Lung (tissue), 11 donors: ENCODE measurements at regions not wholly inside any gene's neighbourhood (a gene's known extent, or its start where the extent isn't known, plus 50 kb on each side); places are given as distances from the start of the nearest gene placed in this dataset.

Source experiments
- ATAC-seq: fragments of 200-7000 bp; cut with Tn5 transposase; one replicate; pipeline ENCODE4 v1.9.1; 2020; ENCODE audit warnings: moderate number of reproducible peaks; ENCODE audit not compliant: insufficient read depth, low FRiP score
- DNase-seq, 3 donors: peaks; one replicate each; pipeline ENCODE4 v3.0.0-alpha.2; 2013 to 2017
- H3K27ac ChIP-seq, 2 donors: one replicate each; pipeline ENCODE4 v1.5.1; 2013; ENCODE audit warnings: mild to moderate bottlenecking in 2 of 2, moderate library complexity in 2 of 2, control low read depth in 1 of 2, inconsistent platforms in 1 of 2, low read depth in 1 of 2, low read length in 1 of 2
- H3K27me3 ChIP-seq, 3 donors: one replicate each; pipeline ENCODE4 v1.5.1; 2013; ENCODE audit warnings: low read length in 2 of 3; ENCODE audit not compliant: control insufficient read depth in 3 of 3, insufficient read depth in 3 of 3
- H3K36me3 ChIP-seq, 4 donors: one replicate each; pipeline ENCODE4 v1.5.1; 2013; ENCODE audit warnings: low read length in 4 of 4, mild to moderate bottlenecking in 1 of 4, moderate library complexity in 1 of 4; ENCODE audit not compliant: control insufficient read depth in 4 of 4, insufficient read depth in 4 of 4
- H3K4me1 ChIP-seq, 5 donors: one replicate each; pipeline ENCODE4 v1.5.1; 2013; ENCODE audit warnings: low read length in 5 of 5, mild to moderate bottlenecking in 2 of 5, moderate library complexity in 1 of 5; ENCODE audit not compliant: control insufficient read depth in 5 of 5, insufficient read depth in 5 of 5
- H3K4me3 ChIP-seq: one replicate; pipeline ENCODE4 v1.5.1; 2013; ENCODE audit warnings: mild to moderate bottlenecking, control low read depth, moderate library complexity
- H3K9ac ChIP-seq, 2 donors: one replicate each; pipeline ENCODE4 v1.5.1; 2013; ENCODE audit warnings: low read length in 2 of 2, control low read depth in 1 of 2; ENCODE audit not compliant: insufficient read depth in 1 of 2
- H3K9me3 ChIP-seq, 4 donors: one replicate each; pipeline ENCODE4 v1.5.1; 2013; ENCODE audit warnings: low read length in 3 of 4, mild to moderate bottlenecking in 1 of 4, moderate library complexity in 1 of 4; ENCODE audit not compliant: control insufficient read depth in 4 of 4, insufficient read depth in 3 of 4
- WGBS, 2 donors: extraction: QIAGEN DNeasy Blood & Tissue Kit; methylation state at CpG; one replicate each; pipeline ENCODE4 v1.1.7; 2013; 5-methylcytosine and 5-hydroxymethylcytosine counted together
- TF ChIP-seq, protein P1 (sequence below): IDR thresholded peaks from 2 replicates; pipeline ENCODE4 v1.5.1; 2012; ENCODE audit warnings: mild to moderate bottlenecking; ENCODE audit errors: control extremely low read depth, extremely low read depth
- donor health status: control.
- donor health status: control.
- donor health status: Bipolar disorder and iron deficiency.
- donor health status: healthy.
- donor health status: DM: yes; HTN: yes; CAD: no.

GRCh38 chrX:17206584-17206983, 168.4 kb upstream of the NHS start:
- ATAC-seq (no peak), DNase-seq (no peak)
- TF ChIP-seq, protein P1, sequence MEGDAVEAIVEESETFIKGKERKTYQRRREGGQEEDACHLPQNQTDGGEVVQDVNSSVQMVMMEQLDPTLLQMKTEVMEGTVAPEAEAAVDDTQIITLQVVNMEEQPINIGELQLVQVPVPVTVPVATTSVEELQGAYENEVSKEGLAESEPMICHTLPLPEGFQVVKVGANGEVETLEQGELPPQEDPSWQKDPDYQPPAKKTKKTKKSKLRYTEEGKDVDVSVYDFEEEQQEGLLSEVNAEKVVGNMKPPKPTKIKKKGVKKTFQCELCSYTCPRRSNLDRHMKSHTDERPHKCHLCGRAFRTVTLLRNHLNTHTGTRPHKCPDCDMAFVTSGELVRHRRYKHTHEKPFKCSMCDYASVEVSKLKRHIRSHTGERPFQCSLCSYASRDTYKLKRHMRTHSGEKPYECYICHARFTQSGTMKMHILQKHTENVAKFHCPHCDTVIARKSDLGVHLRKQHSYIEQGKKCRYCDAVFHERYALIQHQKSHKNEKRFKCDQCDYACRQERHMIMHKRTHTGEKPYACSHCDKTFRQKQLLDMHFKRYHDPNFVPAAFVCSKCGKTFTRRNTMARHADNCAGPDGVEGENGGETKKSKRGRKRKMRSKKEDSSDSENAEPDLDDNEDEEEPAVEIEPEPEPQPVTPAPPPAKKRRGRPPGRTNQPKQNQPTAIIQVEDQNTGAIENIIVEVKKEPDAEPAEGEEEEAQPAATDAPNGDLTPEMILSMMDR, result no peak
- H3K27ac ChIP-seq, result no peak overlapping the region
- peaks cover 0 to 6% (median 0%) of the 10 kb centered on the region in 4 donors for H3K9me3 ChIP-seq
- no peak overlapping the region for H3K4me3 ChIP-seq
- WGBS, 2 donors, result 37 to 68% methylated on average over 1 of the region's 1 CpG
- no peaks in the 10 kb centered on the region for H3K36me3 ChIP-seq
- no peaks in the 10 kb centered on the region for H3K4me1 ChIP-seq
- peaks cover 9 to 38% (median 17%) of the 10 kb centered on the region in 3 donors for H3K27me3 ChIP-seq
- no peak overlapping the region for H3K9ac ChIP-seq

DNA sequence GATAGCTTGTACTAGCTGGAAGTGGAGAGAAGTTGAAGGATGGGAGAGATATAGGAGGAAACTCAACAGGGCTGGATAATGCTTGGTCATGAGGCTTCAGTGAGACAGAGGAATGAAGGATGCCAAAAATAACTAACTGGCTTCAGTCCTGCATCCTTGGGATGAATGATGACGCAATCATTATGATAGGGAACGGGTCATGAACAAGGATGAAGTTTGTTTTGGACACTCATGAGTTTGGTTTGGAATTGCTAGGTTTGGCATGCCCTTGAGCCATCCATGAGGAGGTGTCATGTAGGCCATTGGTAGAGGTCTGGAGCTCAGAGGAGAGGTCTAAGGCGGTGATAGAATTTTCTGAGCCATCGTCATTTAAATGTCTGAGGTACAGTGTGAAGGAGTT, 160.0 kb upstream of the NHS start:
- 79 to 90% methylated on average over 4 of the region's 4 CpGs for WGBS, 2 donors
- H3K27ac ChIP-seq, result no peak overlapping the region
- no peaks in the 10 kb centered on the region for H3K4me1 ChIP-seq
- no peak overlapping the region for H3K4me3 ChIP-seq
- H3K27me3 ChIP-seq, result peaks cover 0 to 23% (median 14%) of the 10 kb centered on the region in 3 donors
- TF ChIP-seq, protein P1, result no peak
- ATAC-seq (no peak), DNase-seq (no peak)
- H3K9me3 ChIP-seq, result peaks cover 0 to 13% (median under 1%) of the 10 kb centered on the region in 4 donors
- H3K36me3 ChIP-seq, result no peaks in the 10 kb centered on the region
- no peak overlapping the region for H3K9ac ChIP-seq

- H3K4me3 ChIP-seq, result no peak overlapping the region
- peaks cover 0 to 14% (median 5%) of the 10 kb centered on the region in 3 donors for H3K27me3 ChIP-seq
- H3K9me3 ChIP-seq, result no peaks in the 10 kb centered on the region
- TF ChIP-seq, protein P1, result no peak
- DNase-seq, result no peak
- no peak overlapping the region for H3K27ac ChIP-seq
- ATAC-seq, result no peak
- H3K4me1 ChIP-seq, result no peaks in the 10 kb centered on the region
- H3K9ac ChIP-seq, result no peak overlapping the region
- H3K36me3 ChIP-seq, result no peaks in the 10 kb centered on the region
Measured at GRCh38 chrX:17226736-17227135, 148.3 kb upstream of the NHS start.

GRCh38 chrX:17237146-17237545, 137.9 kb upstream of the NHS start:
- no peaks in the 10 kb centered on the region for H3K9me3 ChIP-seq
- peaks cover 0 to 12% (median 0%) of the 10 kb centered on the region in 3 donors for H3K27me3 ChIP-seq
- TF ChIP-seq, protein P1, result no peak
- no peaks in the 10 kb centered on the region for H3K4me1 ChIP-seq
- H3K36me3 ChIP-seq, result no peaks in the 10 kb centered on the region
- ATAC-seq (no peak), DNase-seq (no peak)
- WGBS, 2 donors, result 88 to 92% methylated on average over 5 of the region's 5 CpGs
- H3K4me3 ChIP-seq, result no peak overlapping the region
- no peak overlapping the region for H3K27ac ChIP-seq
- no peak overlapping the region for H3K9ac ChIP-seq
